A549 (cell line): ENCODE measurements at regions not wholly inside any gene's neighbourhood (a gene's known extent, or its start where the extent isn't known, plus 50 kb on each side); places are given as distances from the start of the nearest gene placed in this dataset.

Source experiments
- ATAC-seq, 2 experiments: fragments of 200-7000 bp in 1 of 2; fragments of >200 bp in 1 of 2; cut with Nextera tagmentation in 1 of 2; cut with Tn5 transposase in 1 of 2; 3 replicates each; pipeline versions ENCODE4 v1.8.0 to v1.9.1; 2018 to 2020; ENCODE audit warnings: mild to moderate bottlenecking in 1 of 2, moderate library complexity in 1 of 2
- CTCF ChIA-PET: fragments of 300-600 bp; sonication (Branson Sonifier 250); formaldehyde crosslinking; extraction: SDS; loops from one replicate; lab custom pipeline; 2021; ENCODE audit warnings: antibody characterized with exemption, inconsistent platforms; lab: Yijun Ruan, JAX
- POLR2A ChIA-PET: fragments of 350-600 bp; formaldehyde crosslinking; extraction: SDS; loops from one replicate; lab custom pipeline; 2021; ENCODE audit warnings: antibody characterized with exemption, inconsistent platforms; lab: Yijun Ruan, JAX
- DNase-seq, 2 experiments: peaks; one replicate each; pipeline versions ENCODE4 v3.0.0 to v3.0.0-alpha.2; 2011 to 2016; ENCODE audit warnings: low read depth in 1 of 2, low spot score in 1 of 2
- FAIRE-seq: peaks from 2 replicates; lab custom pipeline; 2011; peaks lifted over from hg19 to GRCh38; lab: Jason Lieb, UNC
- H3K27ac ChIP-seq, 2 experiments: fragments of >200 bp; sonication (Bioruptor Twin); formaldehyde crosslinking; 3 replicates each; pipeline ENCODE4 v1.5.1; 2016 to 2017
- H3K4me1 ChIP-seq: fragments of >200 bp; sonication (Bioruptor Twin); formaldehyde crosslinking; 3 replicates; pipeline ENCODE4 v1.6.1; 2016
- H3K4me2 ChIP-seq: fragments of >200 bp; sonication (Bioruptor Twin); formaldehyde crosslinking; 3 replicates; pipeline ENCODE4 v1.6.1; 2016
- H3K4me3 ChIP-seq: fragments of >200 bp; sonication (Bioruptor Twin); formaldehyde crosslinking; 3 replicates; pipeline ENCODE4 v1.5.1; 2016
- H3K9me3 ChIP-seq: fragments of >200 bp; sonication (Bioruptor Twin); formaldehyde crosslinking; 3 replicates; pipeline ENCODE4 v1.6.1; 2016
- ATOH8 ChIP-seq: fragments of 250-450 bp; sonication (Bioruptor Pico); IDR thresholded peaks from 2 replicates; pipeline ENCODE4 v1.5.0; 2020; ENCODE audit warnings: low read depth, mild to moderate bottlenecking, moderate library complexity
- BHLHE40 ChIP-seq: IDR thresholded peaks from 2 replicates; pipeline ENCODE4 v1.6.1; 2012; ENCODE audit warnings: low read depth, low read length, inconsistent platforms
- CBX2 ChIP-seq: fragments of 200-600 bp; sonication (generic); IDR thresholded peaks from 2 replicates; pipeline ENCODE4 v1.6.1; 2016; ENCODE audit warnings: low read depth, mild to moderate bottlenecking, borderline replicate concordance
- EHF ChIP-seq: fragments of 250-450 bp; sonication (Bioruptor Pico); IDR thresholded peaks from 2 replicates; pipeline ENCODE4 v1.5.0; 2020; ENCODE audit warnings: mild to moderate bottlenecking
- EP300 ChIP-seq, 2 experiments: fragments of >200 bp; sonication (Bioruptor Twin); formaldehyde crosslinking; IDR thresholded peaks; 2 replicates in 1 of 2; 3 replicates in 1 of 2; pipeline ENCODE4 v1.6.1; 2016 to 2017
- ESRRA ChIP-seq: fragments of 150-350 bp; IDR thresholded peaks from 2 replicates; pipeline ENCODE4 v1.6.1; 2014; ENCODE audit warnings: mild to moderate bottlenecking, low read length, borderline replicate concordance
- FOXS1 ChIP-seq: fragments of 250-450 bp; sonication (Bioruptor Pico); IDR thresholded peaks from 2 replicates; pipeline ENCODE4 v1.5.0; 2020; ENCODE audit warnings: mild to moderate bottlenecking, moderate library complexity
- HEYL ChIP-seq: fragments of 250-450 bp; sonication (Bioruptor Pico); IDR thresholded peaks from 2 replicates; pipeline ENCODE4 v1.8.0; 2021; ENCODE audit warnings: mild to moderate bottlenecking, moderate library complexity
- HOXA7 ChIP-seq: fragments of 250-450 bp; sonication (Bioruptor Pico); IDR thresholded peaks from 2 replicates; pipeline ENCODE4 v1.5.0; 2020; ENCODE audit warnings: mild to moderate bottlenecking, moderate library complexity
- JUN ChIP-seq, 2 experiments: fragments of >200 bp; sonication (Bioruptor Twin); formaldehyde crosslinking; IDR thresholded peaks; 2 replicates in 1 of 2; 3 replicates in 1 of 2; pipeline ENCODE4 v1.6.1; 2016 to 2017
- KDM1A ChIP-seq: fragments of 200-600 bp; sonication (generic); IDR thresholded peaks from 2 replicates; pipeline ENCODE4 v1.6.1; 2016; ENCODE audit warnings: low read depth, mild to moderate bottlenecking
- KDM5A ChIP-seq: fragments of 200-600 bp; sonication (generic); IDR thresholded peaks from 2 replicates; pipeline ENCODE4 v1.6.1; 2016; ENCODE audit warnings: antibody characterized with exemption, mild to moderate bottlenecking
- MYC ChIP-seq: IDR thresholded peaks from 2 replicates; pipeline ENCODE4 v1.6.1; 2012; ENCODE audit warnings: mild to moderate bottlenecking, inconsistent platforms, low read length, improper control_type of control experiment, borderline replicate concordance
- NR3C1 ChIP-seq: fragments of >200 bp; sonication (Bioruptor Twin); formaldehyde crosslinking; IDR thresholded peaks from 3 replicates; pipeline ENCODE4 v1.6.1; 2017
- POLR2AphosphoS2 ChIP-seq: conservative IDR thresholded peaks from 2 replicates; pipeline ENCODE4 v1.6.1; 2012; ENCODE audit warnings: low read length, improper control_type of control experiment, inconsistent platforms
- RCOR1 ChIP-seq: fragments of 150-350 bp; IDR thresholded peaks from 2 replicates; pipeline ENCODE4 v1.6.1; 2014; ENCODE audit warnings: antibody characterized with exemption, low read length, low read depth
- SMC3 ChIP-seq: fragments of >200 bp; sonication (Bioruptor Twin); formaldehyde crosslinking; IDR thresholded peaks from 3 replicates; pipeline ENCODE4 v1.6.1; 2018; ENCODE audit warnings: inconsistent platforms
- SREBF2 ChIP-seq: fragments of 450-650 bp; IDR thresholded peaks from 2 replicates; pipeline ENCODE4 v1.6.1; 2014; ENCODE audit warnings: mild to moderate bottlenecking, moderate library complexity
- ZC3H11A ChIP-seq: fragments of 450-650 bp; IDR thresholded peaks from 2 replicates; pipeline ENCODE4 v1.6.1; 2014; ENCODE audit warnings: antibody characterized with exemption, mild to moderate bottlenecking
- ZFP36 ChIP-seq: fragments of 450-650 bp; IDR thresholded peaks from 2 replicates; pipeline ENCODE4 v1.6.1; 2014; ENCODE audit warnings: borderline replicate concordance; ENCODE audit not compliant: partially characterized antibody
- ZNF302 ChIP-seq: fragments of 250-450 bp; sonication (Bioruptor Pico); IDR thresholded peaks from 2 replicates; pipeline ENCODE4 v1.9.0; 2021; ENCODE audit warnings: inconsistent platforms, mild to moderate bottlenecking, moderate library complexity
- WGBS: methylation state at CpG from one replicate; pipeline ENCODE4 v1.1.6; 2017; ENCODE audit errors: missing lambda C conversion rate; 5-methylcytosine and 5-hydroxymethylcytosine counted together
- TF ChIP-seq, protein P1 (sequence below): fragments of 200-600 bp; sonication (generic); IDR thresholded peaks from 2 replicates; pipeline ENCODE4 v1.6.1; 2016; ENCODE audit warnings: antibody characterized with exemption, mild to moderate bottlenecking, moderate library complexity
- TF ChIP-seq, protein P2 (sequence below): IDR thresholded peaks from 2 replicates; pipeline ENCODE4 v1.6.1; 2012

DNA sequence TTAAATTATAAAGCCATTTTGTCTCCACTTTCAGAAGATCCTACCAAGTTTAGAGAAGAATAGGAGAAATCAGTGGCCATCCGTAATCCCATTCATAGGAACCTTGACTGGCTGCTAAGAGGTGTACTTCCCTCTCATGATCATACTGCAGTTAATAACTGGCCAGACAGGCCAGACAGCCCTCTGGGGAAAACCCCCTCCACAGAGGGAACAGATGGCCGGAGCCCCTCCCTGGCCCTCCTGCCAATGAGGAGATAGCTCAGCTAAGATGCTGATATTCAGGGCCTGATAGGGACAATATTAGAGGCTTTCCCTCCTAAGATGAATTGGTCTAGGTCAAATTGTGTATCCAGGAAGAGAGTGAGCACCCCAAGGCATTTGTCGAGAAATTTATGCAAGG, 200.0 kb upstream of the MAOA start:
- Histone ChIP-seq H3K4me3 (no peak overlapping the region), H3K9me3 (no peaks in the 10 kb centered on the region), H3K4me1 (no peaks in the 10 kb centered on the region), H3K4me2 (no peak overlapping the region), H3K27ac (no peak overlapping the region)
- ChIA-PET POLR2A (no interaction called here), CTCF (no interaction called here)
- 8% methylated on average over 3 of the region's 3 CpGs for WGBS
- no peak for FAIRE-seq
- DNase-seq = no peak
- TF ChIP-seq, protein P1, sequence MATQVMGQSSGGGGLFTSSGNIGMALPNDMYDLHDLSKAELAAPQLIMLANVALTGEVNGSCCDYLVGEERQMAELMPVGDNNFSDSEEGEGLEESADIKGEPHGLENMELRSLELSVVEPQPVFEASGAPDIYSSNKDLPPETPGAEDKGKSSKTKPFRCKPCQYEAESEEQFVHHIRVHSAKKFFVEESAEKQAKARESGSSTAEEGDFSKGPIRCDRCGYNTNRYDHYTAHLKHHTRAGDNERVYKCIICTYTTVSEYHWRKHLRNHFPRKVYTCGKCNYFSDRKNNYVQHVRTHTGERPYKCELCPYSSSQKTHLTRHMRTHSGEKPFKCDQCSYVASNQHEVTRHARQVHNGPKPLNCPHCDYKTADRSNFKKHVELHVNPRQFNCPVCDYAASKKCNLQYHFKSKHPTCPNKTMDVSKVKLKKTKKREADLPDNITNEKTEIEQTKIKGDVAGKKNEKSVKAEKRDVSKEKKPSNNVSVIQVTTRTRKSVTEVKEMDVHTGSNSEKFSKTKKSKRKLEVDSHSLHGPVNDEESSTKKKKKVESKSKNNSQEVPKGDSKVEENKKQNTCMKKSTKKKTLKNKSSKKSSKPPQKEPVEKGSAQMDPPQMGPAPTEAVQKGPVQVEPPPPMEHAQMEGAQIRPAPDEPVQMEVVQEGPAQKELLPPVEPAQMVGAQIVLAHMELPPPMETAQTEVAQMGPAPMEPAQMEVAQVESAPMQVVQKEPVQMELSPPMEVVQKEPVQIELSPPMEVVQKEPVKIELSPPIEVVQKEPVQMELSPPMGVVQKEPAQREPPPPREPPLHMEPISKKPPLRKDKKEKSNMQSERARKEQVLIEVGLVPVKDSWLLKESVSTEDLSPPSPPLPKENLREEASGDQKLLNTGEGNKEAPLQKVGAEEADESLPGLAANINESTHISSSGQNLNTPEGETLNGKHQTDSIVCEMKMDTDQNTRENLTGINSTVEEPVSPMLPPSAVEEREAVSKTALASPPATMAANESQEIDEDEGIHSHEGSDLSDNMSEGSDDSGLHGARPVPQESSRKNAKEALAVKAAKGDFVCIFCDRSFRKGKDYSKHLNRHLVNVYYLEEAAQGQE = no peak
- TF ChIP-seq HEYL (no peak), ZNF302 (no peak), ZFP36 (no peak), MYC (no peak), KDM1A (no peak), RCOR1 (no peak), SMC3 (no peak), EHF (CRISPR knock-in tag) (no peak), SREBF2 (no peak), NR3C1 (no peak), ZC3H11A (no peak), HOXA7 (CRISPR knock-in tag) (no peak), BHLHE40 (no peak), ESRRA (no peak), EP300 (IDR thresholded peaks at IDR 0.05) (no peak), ATOH8 (no peak), CBX2 (no peak)
- TF ChIP-seq, protein P2, sequence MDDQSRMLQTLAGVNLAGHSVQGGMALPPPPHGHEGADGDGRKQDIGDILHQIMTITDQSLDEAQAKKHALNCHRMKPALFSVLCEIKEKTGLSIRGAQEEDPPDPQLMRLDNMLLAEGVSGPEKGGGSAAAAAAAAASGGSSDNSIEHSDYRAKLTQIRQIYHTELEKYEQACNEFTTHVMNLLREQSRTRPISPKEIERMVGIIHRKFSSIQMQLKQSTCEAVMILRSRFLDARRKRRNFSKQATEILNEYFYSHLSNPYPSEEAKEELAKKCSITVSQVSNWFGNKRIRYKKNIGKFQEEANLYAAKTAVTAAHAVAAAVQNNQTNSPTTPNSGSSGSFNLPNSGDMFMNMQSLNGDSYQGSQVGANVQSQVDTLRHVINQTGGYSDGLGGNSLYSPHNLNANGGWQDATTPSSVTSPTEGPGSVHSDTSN = no peak
- ATAC-seq = no peak

DNA sequence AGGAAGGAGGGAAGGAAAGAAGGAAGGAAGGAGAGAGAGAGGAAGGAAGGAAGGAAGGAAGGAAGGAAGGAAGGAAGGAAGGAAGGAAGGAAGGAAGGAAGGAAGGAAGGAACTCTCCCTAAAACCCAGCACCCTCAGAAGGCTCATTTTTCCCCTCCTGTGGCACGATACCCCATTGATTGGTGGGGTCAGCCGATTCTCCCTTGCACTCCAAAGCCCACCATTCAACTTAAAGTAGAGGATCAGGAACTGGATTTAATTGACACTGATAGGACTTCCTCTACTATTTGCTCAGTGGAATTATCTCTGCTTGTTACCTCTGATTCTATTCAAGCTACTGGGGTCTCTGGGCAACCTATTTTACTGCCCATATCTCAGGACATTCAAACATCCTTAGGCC, 199.2 kb upstream of the MAOA start:
- TF ChIP-seq KDM5A (no peak), FOXS1 (CRISPR knock-in tag) (no peak), RCOR1 (no peak), POLR2AphosphoS2 (no peak), MYC (no peak), SREBF2 (no peak), JUN (IDR thresholded peaks at IDR 0.05) (no peak)
- TF ChIP-seq, protein P2 = no peak
- CTCF ChIA-PET = no interaction called here
- Histone ChIP-seq H3K4me3 (no peak overlapping the region), H3K9me3 (no peaks in the 10 kb centered on the region), H3K4me1 (no peaks in the 10 kb centered on the region), H3K27ac (no peak overlapping the region), H3K4me2 (no peak overlapping the region)
- 0% methylated on average over 2 of the region's 2 CpGs for WGBS
- no peak for ATAC-seq
- no peak for DNase-seq
- no peak for FAIRE-seq
- POLR2A ChIA-PET = no interaction called here
